ENCODE measurements at regions not wholly inside any gene's neighbourhood (a gene's known extent, or its start where the extent isn't known, plus 50 kb on each side); places are given as distances from the start of the nearest gene placed in this dataset.
"Not testable (repeated sequence)": the region's sequence is repeated elsewhere in the genome, so short reads cannot be mapped to it uniquely, and the experiment has no call there.

- DNase-seq (ENCODE audit: low spot score): no peak
Measured at GRCh38 chr11:134845474-134846327, 433.7 kb upstream of the B3GAT1 start.

- DNase-seq (ENCODE audit: low spot score): no peak
Measured at GRCh38 chr11:134844838-134845237, 432.8 kb upstream of the B3GAT1 start.

GRCh38 chr11:134843735-134844134 lies 431.7 kb upstream of the B3GAT1 start:
- DNase-seq (ENCODE audit: low spot score): no peak

GRCh38 chr11:134843020-134843419 lies 431.0 kb upstream of the B3GAT1 start:
- DNase-seq (ENCODE audit: low spot score): no peak

- DNase-seq (ENCODE audit: low spot score): no peak
Measured at GRCh38 chr11:134841972-134842371, 429.9 kb upstream of the B3GAT1 start.

GRCh38 chr11:134841411-134841810 lies 429.4 kb upstream of the B3GAT1 start:
- DNase-seq (ENCODE audit: low spot score): no peak

GRCh38 chr11:134840945-134841344 lies 428.9 kb upstream of the B3GAT1 start:
- no peak for DNase-seq (ENCODE audit: low spot score)

GRCh38 chr11:134840165-134840564 lies 428.1 kb upstream of the B3GAT1 start:
- DNase-seq (ENCODE audit: low spot score): not testable (repeated sequence)

- no peak for DNase-seq (ENCODE audit: low spot score)
Measured at GRCh38 chr11:134838708-134839107, 426.7 kb upstream of the B3GAT1 start.

GRCh38 chr11:134837887-134838232 lies 425.8 kb upstream of the B3GAT1 start:
- no peak for DNase-seq (ENCODE audit: low spot score)

- no peak for DNase-seq (ENCODE audit: low spot score)
Measured at GRCh38 chr11:134837166-134837886, 425.3 kb upstream of the B3GAT1 start.

GRCh38 chr11:134836561-134836960 lies 424.5 kb upstream of the B3GAT1 start:
- DNase-seq (ENCODE audit: low spot score): no peak

GRCh38 chr11:134835561-134835960 lies 423.5 kb upstream of the B3GAT1 start:
- no peak for DNase-seq (ENCODE audit: low spot score)

GRCh38 chr11:134830312-134830711 lies 418.3 kb upstream of the B3GAT1 start:
- DNase-seq (ENCODE audit: low spot score): no peak

GRCh38 chr11:134823970-134824369 lies 411.9 kb upstream of the B3GAT1 start:
- no peak for DNase-seq (ENCODE audit: low spot score)

GRCh38 chr11:134822897-134823296 lies 410.9 kb upstream of the B3GAT1 start:
- no peak for DNase-seq (ENCODE audit: low spot score)

- no peak for DNase-seq (ENCODE audit: low spot score)
Measured at GRCh38 chr11:134821422-134821821, 409.4 kb upstream of the B3GAT1 start.

GRCh38 chr11:134819041-134819440 lies 407.0 kb upstream of the B3GAT1 start:
- DNase-seq (ENCODE audit: low spot score): no peak

GRCh38 chr11:134818516-134818915 lies 406.5 kb upstream of the B3GAT1 start:
- no peak for DNase-seq (ENCODE audit: low spot score)

GRCh38 chr11:134815404-134815803 lies 403.4 kb upstream of the B3GAT1 start:
- DNase-seq (ENCODE audit: low spot score): no peak

- no peak for DNase-seq (ENCODE audit: low spot score)
Measured at GRCh38 chr11:134807997-134808396, 396.0 kb upstream of the B3GAT1 start.

- no peak for DNase-seq (ENCODE audit: low spot score)
Measured at GRCh38 chr11:134802598-134802997, 390.6 kb upstream of the B3GAT1 start.

GRCh38 chr11:134802116-134802515 lies 390.1 kb upstream of the B3GAT1 start:
- DNase-seq (ENCODE audit: low spot score): no peak

Data from globus pallidus (tissue), 1 donor.